SK-N-SH treated with all-trans-retinoic acid at 6 μM for 48 hours (cell line): ENCODE measurements at regions not wholly inside any gene's neighbourhood (a gene's known extent, or its start where the extent isn't known, plus 50 kb on each side); places are given as distances from the start of the nearest gene placed in this dataset.

ENCODE experiments used
- ARNTL ChIP-seq: fragments of 450-650 bp; formaldehyde crosslinking; IDR thresholded peaks from 2 replicates; pipeline ENCODE4 v1.5.0; 2020; ENCODE audit warnings: low read depth, mild to moderate bottlenecking, moderate library complexity, borderline replicate concordance
- BACH2 ChIP-seq: fragments of 250-450 bp; sonication (Bioruptor Pico); IDR thresholded peaks from 2 replicates; pipeline ENCODE4 v1.9.0; 2021; ENCODE audit warnings: mild to moderate bottlenecking, borderline replicate concordance
- RARB ChIP-seq: fragments of 250-450 bp; sonication (Bioruptor Pico); IDR thresholded peaks from 2 replicates; pipeline ENCODE4 v1.8.0; 2021; ENCODE audit warnings: mild to moderate bottlenecking, moderate library complexity
- TCF4 ChIP-seq: fragments of 250-450 bp; sonication (Bioruptor Pico); IDR thresholded peaks from 2 replicates; pipeline ENCODE4 v1.8.0; 2021; ENCODE audit warnings: mild to moderate bottlenecking, moderate library complexity, borderline replicate concordance
- ZNF70 ChIP-seq: fragments of 450-650 bp; formaldehyde crosslinking; IDR thresholded peaks from 2 replicates; pipeline ENCODE4 v1.5.0; 2020; ENCODE audit warnings: mild to moderate bottlenecking, moderate library complexity
- TF ChIP-seq, protein P1 (sequence below): fragments of 250-450 bp; sonication (Bioruptor Pico); IDR thresholded peaks from 2 replicates; pipeline ENCODE4 v1.8.0; 2020; ENCODE audit warnings: mild to moderate bottlenecking, moderate library complexity, borderline replicate concordance
- TF ChIP-seq, protein P2 (sequence below): fragments of 250-450 bp; sonication (Bioruptor Pico); IDR thresholded peaks from 2 replicates; pipeline ENCODE4 v1.5.1; 2020; ENCODE audit warnings: low read depth, mild to moderate bottlenecking, moderate library complexity

DNA sequence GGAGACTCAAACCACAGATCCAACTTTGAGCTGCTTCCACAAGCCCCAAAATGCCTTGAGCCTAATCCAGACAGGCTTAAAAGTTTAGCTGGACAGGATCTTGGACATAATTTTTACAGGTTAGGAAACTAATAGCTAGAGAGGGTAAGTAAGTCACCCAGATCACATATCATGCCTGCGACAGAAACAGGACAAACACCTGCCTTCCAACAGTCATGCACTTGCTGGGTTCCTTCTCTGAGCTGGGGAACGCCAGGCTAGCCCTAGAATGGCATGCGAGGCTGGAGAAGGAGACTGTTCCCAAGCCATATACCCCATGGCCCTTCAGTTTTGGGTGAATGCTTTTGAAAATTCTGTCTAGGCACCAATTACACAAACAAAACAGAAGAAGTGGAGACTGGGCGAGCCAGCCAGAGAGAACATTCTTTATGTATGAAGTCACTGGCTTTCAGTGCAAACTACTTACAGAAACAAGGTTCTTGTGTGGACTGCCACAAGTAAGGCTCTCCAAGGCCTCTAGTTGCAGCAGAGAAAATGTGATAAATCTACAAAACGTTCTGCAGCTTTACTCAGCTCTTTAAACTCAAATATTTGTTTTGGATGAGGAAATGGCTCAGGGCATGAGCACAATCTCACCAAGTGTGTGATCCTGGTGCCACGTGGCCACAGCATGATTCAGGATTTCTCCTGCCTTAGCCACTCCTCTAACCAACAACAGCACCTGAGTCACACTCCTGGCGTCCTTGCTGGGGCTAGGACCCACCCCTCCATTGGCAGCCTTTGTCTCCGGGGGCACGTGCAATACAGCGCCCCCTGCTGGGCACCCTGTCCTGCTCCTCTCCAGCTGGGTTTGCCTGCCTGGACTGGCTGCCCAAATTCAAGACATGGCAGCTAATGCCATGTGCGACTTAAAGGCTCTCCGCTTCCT is 73.4 kb upstream of the UBL3 start:
- TF ChIP-seq, protein P1, sequence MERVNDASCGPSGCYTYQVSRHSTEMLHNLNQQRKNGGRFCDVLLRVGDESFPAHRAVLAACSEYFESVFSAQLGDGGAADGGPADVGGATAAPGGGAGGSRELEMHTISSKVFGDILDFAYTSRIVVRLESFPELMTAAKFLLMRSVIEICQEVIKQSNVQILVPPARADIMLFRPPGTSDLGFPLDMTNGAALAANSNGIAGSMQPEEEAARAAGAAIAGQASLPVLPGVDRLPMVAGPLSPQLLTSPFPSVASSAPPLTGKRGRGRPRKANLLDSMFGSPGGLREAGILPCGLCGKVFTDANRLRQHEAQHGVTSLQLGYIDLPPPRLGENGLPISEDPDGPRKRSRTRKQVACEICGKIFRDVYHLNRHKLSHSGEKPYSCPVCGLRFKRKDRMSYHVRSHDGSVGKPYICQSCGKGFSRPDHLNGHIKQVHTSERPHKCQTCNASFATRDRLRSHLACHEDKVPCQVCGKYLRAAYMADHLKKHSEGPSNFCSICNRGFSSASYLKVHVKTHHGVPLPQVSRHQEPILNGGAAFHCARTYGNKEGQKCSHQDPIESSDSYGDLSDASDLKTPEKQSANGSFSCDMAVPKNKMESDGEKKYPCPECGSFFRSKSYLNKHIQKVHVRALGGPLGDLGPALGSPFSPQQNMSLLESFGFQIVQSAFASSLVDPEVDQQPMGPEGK = no peak
- TF ChIP-seq TCF4 = no peak
- no peak for TF ChIP-seq ARNTL (CRISPR knock-in tag)
- TF ChIP-seq, protein P2, sequence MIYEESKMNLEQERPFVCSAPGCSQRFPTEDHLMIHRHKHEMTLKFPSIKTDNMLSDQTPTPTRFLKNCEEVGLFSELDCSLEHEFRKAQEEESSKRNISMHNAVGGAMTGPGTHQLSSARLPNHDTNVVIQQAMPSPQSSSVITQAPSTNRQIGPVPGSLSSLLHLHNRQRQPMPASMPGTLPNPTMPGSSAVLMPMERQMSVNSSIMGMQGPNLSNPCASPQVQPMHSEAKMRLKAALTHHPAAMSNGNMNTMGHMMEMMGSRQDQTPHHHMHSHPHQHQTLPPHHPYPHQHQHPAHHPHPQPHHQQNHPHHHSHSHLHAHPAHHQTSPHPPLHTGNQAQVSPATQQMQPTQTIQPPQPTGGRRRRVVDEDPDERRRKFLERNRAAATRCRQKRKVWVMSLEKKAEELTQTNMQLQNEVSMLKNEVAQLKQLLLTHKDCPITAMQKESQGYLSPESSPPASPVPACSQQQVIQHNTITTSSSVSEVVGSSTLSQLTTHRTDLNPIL = no peak
- TF ChIP-seq BACH2 (CRISPR knock-in tag) = no peak
- TF ChIP-seq ZNF70 (CRISPR knock-in tag) = no peak
- TF ChIP-seq RARB (CRISPR knock-in tag) = no peak
